Upper lobe of right lung (tissue), 1 donor: ENCODE measurements at regions not wholly inside any gene's neighbourhood (a gene's known extent, or its start where the extent isn't known, plus 50 kb on each side); places are given as distances from the start of the nearest gene placed in this dataset.

Source experiments
- ATAC-seq: fragments of 200-7000 bp; cut with Tn5 transposase; one replicate; pipeline ENCODE4 v1.9.1; 2020; ENCODE audit warnings: mild to moderate bottlenecking, moderate library complexity
- DNase-seq: peaks from one replicate; pipeline ENCODE4 v3.0.0-alpha.2; 2020
- H3K27ac ChIP-seq: fragments of 200-600 bp; one replicate; pipeline ENCODE4 v1.8.0; 2022
- H3K27me3 ChIP-seq: fragments of 200-600 bp; one replicate; pipeline ENCODE4 v1.8.0; 2022; ENCODE audit warnings: mild to moderate bottlenecking
- H3K36me3 ChIP-seq: fragments of 200-600 bp; one replicate; pipeline ENCODE4 v1.8.0; 2022
- H3K4me1 ChIP-seq: fragments of 200-600 bp; one replicate; pipeline ENCODE4 v1.8.0; 2022
- H3K4me3 ChIP-seq: fragments of 200-600 bp; one replicate; pipeline ENCODE4 v1.8.0; 2022; ENCODE audit warnings: mild to moderate bottlenecking
- H3K9me3 ChIP-seq: fragments of 200-600 bp; one replicate; pipeline ENCODE4 v1.8.0; 2022
- CTCF ChIP-seq: fragments of 200-600 bp; IDR thresholded peaks from one replicate; pipeline ENCODE4 v1.8.0; 2022; ENCODE audit warnings: antibody characterized with exemption
- intact Hi-C: fragments of 100-400 bp; cut with DNase I; formaldehyde crosslinking; loops from one replicate; pipeline ENCODE4 v1.11.0; 2022
- donor health status: DM: no; HTN: yes; CAD: no; lungs with severe emphysema.

GRCh38 chrX:125709532-125709931 lies 389.9 kb downstream of the TEX13C start:
- Histone ChIP-seq H3K9me3 (no peaks in the 10 kb centered on the region), H3K27me3 (no peaks in the 10 kb centered on the region), H3K4me3 (no peak overlapping the region), H3K36me3 (no peaks in the 10 kb centered on the region), H3K27ac (no peak overlapping the region), H3K4me1 (no peaks in the 10 kb centered on the region)
- ATAC-seq = no peak
- DNase-seq = peak; percentile 10
- TF ChIP-seq CTCF = no peak
- intact Hi-C loops = no loop called here

GRCh38 chrX:125710403-125711062 lies 390.9 kb downstream of the TEX13C start:
- TF ChIP-seq CTCF = no peak
- ATAC-seq = no peak
- no peaks in the 10 kb centered on the region for H3K27me3 ChIP-seq
- DNase-seq = peak; percentile 25
- no peaks in the 10 kb centered on the region for H3K9me3 ChIP-seq
- no peak overlapping the region for H3K27ac ChIP-seq
- no peaks in the 10 kb centered on the region for H3K4me1 ChIP-seq
- H3K36me3 ChIP-seq = no peaks in the 10 kb centered on the region
- intact Hi-C loops = no loop called here
- no peak overlapping the region for H3K4me3 ChIP-seq

- no peaks in the 10 kb centered on the region for H3K36me3 ChIP-seq
- H3K4me1 ChIP-seq = no peaks in the 10 kb centered on the region
- H3K27me3 ChIP-seq = no peaks in the 10 kb centered on the region
- no peak for DNase-seq
- no peak overlapping the region for H3K27ac ChIP-seq
- H3K4me3 ChIP-seq = no peak overlapping the region
- no peaks in the 10 kb centered on the region for H3K9me3 ChIP-seq
- ATAC-seq = no peak
- intact Hi-C loops = no loop called here
- no peak for TF ChIP-seq CTCF
Measured at GRCh38 chrX:125711103-125711502, 391.4 kb downstream of the TEX13C start.

- TF ChIP-seq CTCF = no peak
- no peaks in the 10 kb centered on the region for H3K9me3 ChIP-seq
- no peaks in the 10 kb centered on the region for H3K27me3 ChIP-seq
- H3K27ac ChIP-seq = no peak overlapping the region
- intact Hi-C loops = no loop called here
- no peak overlapping the region for H3K4me3 ChIP-seq
- H3K4me1 ChIP-seq = no peaks in the 10 kb centered on the region
- H3K36me3 ChIP-seq = no peaks in the 10 kb centered on the region
- ATAC-seq (no peak), DNase-seq (no peak)
Measured at GRCh38 chrX:125713633-125714032, 394.0 kb downstream of the TEX13C start.

GRCh38 chrX:125727117-125727516 lies 407.4 kb downstream of the TEX13C start:
- no peaks in the 10 kb centered on the region for H3K9me3 ChIP-seq
- no peak for ATAC-seq
- H3K36me3 ChIP-seq = no peaks in the 10 kb centered on the region
- H3K4me1 ChIP-seq = no peaks in the 10 kb centered on the region
- H3K27me3 ChIP-seq = no peaks in the 10 kb centered on the region
- H3K4me3 ChIP-seq = no peak overlapping the region
- intact Hi-C loops = no loop called here
- no peak for DNase-seq
- no peak overlapping the region for H3K27ac ChIP-seq
- no peak for TF ChIP-seq CTCF
